Brain pericyte (primary cell): ENCODE measurements at regions not wholly inside any gene's neighbourhood (a gene's known extent, or its start where the extent isn't known, plus 50 kb on each side); places are given as distances from the start of the nearest gene placed in this dataset.
A peak's percentile ranks its signal among the peaks of the same experiment; 100 is the strongest.

ENCODE experiments used
- DNase-seq: peaks from one replicate; pipeline ENCODE4 v3.0.0-alpha.2; 2012; ENCODE audit warnings: low read depth, low spot score

DNA sequence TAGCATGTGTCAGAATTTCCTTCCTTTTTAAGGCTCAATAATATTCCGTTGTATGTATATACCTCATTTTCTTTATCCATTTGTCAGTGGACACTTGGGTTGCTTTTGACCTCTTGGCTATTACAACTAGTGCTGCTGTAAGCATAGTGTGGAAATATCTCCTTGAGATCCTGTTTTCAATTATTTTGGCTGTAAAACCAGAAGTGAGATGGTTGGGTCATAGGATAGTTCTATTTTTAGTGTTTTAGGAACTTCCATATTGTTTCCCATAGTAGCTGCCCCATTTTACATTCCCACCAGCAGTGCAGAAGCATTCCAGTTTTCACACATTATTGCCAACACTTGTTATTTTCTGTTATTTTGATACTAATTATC lies 70.4 kb upstream of the C15orf39 start:
- no peak for DNase-seq

DNA sequence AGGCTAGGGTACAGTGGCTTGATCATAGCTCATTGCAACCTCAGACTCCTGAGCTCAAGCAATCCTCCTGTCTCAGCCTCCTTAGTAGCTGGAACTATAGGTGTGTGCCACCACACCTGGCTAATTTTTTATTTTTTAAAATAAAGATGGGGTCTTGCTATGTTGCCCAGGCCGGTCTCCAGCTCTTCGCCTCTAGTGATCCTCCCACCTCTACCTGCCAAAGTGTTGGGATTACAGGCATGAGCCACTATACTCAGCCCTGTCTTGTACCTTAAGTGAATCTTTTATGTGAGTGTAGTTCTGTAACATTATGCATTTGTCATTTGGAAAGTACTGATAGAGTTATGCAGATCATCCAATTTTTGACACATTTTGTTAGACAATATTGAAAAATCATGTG lies 66.9 kb upstream of the C15orf39 start:
- no peak for DNase-seq

DNA sequence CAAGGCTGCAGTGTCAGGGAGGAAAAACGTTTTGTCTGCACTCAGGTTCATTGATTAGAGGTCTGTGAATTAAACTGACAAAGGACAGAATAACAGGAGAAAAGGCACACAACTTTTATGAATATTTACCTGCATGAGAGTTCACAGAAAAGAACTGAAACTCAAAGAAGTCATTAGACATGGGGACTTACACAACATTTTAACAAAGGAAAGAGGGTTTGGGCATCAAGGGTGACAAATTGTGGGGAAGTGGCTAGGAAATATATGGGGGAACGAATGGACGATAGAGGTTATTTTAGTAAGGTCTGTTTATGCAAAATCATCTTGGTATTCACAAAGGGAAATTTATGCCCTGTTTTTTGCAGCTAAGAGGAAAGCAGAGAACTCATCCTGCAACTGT lies 65.6 kb upstream of the C15orf39 start:
- DNase-seq: no peak

DNA sequence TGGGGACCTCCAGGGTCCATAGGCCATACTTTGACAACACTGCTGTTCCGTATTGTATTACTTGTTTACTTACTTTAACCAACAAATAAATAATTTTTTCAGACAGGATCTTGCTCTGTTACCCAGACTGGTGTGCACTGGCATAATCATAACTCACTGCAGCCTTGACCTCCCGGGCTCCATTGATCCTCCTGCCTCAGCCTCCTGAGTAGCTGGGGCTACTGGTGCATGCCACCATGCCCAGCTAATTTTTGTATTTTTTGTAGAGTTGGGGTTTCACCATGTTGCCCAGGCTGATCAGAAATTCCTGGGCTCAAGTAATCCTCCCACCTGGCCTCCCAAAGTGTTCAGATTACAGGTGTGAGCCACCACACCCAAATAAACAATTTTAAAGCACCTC lies 64.9 kb upstream of the C15orf39 start:
- no peak for DNase-seq

DNA sequence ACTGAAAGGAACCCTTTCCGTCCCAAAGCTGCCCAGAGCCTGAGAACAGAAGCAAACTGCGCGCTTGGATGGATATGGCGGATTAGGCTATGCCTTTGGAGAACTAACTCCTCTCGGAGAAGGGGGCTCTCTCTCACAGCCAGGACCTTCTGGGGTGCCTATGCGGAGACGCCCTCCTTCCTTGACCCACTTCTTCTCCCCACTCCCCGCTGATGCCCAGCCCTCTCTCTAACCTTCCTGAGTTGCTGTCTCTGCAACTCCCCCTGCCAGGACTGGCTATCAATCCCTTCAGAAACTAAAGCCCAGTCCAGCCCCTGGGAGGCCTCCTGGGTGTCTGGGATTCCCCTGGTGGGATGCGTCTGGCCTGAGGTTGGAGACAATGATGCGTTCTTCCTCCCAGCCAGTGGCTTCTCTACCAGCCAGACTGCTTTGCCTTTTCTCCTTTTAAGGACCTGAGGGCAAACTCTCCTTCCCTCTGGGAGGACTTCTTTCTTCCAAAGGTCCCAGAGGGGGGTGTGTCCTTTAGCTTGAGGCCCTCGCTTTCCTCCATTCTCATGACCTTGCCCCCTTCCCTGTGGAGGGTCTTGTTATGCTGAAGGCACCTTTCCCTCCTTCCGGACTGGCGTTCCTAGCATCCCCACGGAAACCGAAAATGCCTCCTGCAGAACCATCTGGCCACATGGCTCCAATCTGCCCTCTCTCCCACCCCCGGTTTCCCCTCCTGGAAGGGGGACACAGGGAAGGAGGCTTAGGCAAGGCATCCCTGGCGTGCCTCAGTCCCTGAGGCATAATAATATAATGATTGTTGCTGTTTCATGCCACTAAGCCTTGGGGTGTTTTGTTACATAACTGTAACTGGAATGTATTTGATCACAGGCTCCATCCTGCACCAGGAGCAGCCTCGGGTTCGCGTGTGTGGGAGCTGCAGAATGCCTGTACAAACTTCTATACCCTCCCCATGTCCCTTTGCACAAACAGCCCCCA lies 63.4 kb upstream of the C15orf39 start:
- peak; percentile 93 for DNase-seq

DNA sequence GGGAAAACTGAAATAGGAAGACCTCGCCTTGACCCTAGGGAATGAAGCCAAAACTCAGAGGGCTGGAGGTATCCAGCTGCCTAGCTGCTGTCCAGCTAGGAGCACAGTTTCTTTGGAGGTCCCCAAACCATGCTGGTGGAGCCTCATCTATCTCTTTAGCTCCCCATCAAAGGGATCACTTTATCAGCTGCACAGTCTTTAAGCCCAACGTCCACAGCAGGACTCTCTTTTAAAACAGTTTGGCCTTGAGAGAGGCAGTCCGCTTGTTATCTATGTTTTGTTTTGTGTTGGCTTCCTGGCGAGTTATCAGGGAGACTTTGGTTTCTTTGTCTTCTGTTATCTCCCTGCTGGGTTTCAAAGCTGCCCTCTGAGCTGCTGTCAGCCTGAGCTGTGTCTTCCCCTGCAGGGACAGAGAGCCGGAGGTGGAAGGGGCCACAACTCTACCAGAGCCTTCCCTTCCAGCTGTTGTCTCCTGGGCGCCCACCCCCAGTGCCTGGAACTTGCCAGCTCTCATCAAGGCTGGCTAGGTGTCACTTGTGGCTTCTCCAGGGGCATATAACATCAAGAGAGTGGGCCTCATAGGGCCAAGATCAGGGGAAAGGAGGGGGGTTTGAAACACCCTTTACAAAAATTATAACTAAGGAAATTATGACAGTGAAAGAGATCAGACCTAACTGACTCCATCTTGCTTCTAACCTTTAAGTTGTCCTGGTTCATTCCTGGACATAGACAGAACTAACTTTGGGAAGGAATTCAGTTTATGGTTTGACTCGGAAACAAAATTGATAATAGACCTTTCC lies 61.4 kb upstream of the C15orf39 start:
- no peak for DNase-seq

DNA sequence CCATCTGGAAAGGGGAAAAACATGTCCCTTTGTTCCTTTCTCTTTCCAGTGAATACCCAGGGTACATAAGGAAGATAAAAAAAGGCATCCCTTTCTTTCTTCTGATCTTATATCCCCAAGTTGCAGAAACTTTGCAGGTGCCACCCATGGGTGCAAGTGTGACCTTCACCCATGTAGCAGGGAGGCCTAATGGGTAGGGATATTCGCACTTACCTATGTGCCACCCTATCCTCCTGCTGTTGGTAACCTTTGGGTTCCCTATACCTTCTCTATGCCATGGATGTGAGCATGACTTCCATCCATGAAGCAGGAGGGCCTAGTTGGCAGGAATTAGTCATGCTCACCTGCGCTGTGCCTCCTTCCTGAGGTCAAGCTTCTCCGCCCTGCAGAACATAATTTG lies 59.2 kb upstream of the C15orf39 start:
- DNase-seq: no peak

DNA sequence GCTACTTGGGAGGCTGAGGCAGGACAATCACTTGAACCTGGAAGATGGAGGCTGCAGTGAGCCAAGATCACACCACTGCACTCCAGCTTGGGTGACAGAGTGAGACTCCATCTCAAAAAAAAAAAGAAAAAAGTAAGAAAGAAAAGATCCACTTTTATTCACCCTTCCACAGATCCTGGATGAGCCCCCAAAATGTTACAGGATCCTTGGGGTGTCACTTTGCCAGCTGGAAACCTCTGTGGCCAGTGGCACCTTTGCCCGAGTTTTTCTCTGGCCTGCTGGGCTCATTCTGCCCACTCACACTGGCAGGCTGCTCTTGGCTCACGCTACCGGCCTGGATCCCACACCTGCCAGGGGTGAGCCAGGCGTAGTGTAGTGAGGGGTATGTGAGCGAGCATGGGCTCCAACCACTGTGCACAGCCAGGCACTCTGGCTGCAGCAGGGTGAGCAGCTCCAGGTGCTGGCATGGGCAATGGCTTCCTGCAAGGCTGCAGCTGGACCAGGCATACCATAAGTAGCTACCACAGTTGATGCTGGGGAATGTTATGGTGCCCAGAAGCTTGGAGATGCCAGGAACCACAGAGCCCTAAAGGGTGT lies 57.8 kb upstream of the C15orf39 start:
- DNase-seq: no peak

DNA sequence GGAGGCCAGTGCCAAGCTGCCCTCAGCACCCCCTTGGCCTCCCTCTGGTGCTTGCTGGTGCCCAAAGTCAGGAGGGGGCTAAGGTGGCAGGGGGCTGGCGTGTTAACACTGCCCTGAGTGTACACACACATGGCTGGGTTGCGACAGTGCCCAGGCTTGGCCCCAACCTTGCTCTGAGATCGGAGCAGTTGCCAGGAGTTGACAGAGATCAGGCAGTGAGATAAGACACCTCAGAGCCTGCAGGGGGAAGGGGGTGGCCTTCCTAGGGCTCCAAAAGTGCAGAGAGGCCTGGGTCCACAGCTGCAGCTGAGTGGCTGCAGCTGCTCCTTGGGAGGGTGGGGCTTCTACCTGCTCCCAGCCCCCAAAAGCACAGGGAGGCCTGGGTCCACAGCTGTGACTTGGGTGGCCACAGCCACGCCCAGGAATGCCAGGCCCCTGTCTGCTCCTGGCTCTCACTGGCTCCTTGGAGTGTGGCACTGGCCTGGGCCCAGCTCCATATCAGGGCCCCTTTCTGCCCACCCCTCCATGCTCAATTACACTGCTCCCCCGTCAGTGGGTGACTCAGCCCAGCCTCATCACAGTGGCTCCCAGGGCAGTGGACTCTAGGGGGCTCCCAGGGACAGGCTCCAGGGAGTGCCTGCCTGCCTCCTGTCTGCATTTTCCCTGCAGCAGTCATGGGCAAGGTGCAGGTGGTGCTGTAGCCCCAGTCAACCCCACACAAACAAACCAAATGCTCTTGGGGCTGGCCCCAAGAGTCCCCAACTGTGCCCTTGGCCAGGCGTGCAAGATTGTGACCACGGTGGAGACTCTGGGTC lies 56.4 kb upstream of the C15orf39 start:
- DNase-seq: no peak

DNA sequence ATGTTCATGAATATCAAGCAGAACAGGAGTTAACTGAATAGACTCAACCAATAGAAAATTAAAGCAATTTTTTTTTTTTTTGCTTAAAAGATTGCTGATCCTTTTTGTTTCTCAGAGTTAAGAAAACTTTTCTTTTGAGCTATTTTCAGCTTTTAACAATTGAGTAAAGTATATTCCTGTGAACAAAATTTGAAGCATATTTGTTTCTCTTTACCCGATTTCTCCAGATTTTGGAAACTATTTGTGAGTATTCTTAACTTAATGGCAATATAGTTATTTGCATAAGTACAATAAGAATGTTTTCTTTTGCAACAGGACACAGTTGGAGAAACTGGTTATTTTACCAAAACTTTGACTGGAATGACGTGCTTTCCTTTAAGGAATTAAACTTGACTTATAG lies 53.4 kb upstream of the C15orf39 start:
- no peak for DNase-seq

DNA sequence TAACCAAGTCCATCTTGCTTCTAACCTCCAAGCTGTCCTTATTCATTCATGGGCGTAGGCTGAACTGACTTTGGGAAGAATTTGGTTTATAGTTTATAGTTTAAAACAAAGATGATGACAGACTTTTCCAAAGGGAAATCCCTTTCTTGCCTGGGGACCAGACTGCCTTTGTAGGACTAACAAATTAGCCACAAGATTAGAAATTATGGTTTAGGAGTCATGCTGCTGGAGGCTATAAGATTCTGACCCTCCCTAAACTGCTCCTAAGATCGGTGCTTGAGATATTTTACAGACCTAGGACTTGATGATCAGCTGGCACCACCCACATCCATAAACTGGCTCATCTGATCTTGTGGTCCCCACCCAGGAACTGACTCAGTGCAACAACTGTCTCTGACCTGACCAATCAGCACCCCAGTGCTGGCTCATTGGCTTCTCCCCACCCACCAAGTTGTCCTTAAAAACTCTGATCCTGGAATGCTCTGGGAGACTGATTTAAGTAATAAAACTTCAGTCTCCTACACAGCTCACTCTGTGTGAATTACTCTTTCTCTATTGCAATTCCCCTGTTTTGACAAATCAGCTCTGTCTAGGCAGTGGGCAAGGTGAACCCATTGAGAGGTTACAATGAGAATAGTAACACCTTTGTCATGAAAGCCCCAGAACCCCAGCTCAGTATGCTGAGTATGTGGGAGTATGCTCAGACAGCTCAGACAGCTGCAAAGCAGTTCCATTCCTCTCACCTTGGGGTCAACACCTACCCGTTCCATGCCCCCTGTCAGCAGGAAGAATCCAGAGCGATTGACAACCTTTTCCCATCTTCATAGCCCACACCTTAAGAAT lies 51.6 kb upstream of the C15orf39 start:
- no peak for DNase-seq

DNA sequence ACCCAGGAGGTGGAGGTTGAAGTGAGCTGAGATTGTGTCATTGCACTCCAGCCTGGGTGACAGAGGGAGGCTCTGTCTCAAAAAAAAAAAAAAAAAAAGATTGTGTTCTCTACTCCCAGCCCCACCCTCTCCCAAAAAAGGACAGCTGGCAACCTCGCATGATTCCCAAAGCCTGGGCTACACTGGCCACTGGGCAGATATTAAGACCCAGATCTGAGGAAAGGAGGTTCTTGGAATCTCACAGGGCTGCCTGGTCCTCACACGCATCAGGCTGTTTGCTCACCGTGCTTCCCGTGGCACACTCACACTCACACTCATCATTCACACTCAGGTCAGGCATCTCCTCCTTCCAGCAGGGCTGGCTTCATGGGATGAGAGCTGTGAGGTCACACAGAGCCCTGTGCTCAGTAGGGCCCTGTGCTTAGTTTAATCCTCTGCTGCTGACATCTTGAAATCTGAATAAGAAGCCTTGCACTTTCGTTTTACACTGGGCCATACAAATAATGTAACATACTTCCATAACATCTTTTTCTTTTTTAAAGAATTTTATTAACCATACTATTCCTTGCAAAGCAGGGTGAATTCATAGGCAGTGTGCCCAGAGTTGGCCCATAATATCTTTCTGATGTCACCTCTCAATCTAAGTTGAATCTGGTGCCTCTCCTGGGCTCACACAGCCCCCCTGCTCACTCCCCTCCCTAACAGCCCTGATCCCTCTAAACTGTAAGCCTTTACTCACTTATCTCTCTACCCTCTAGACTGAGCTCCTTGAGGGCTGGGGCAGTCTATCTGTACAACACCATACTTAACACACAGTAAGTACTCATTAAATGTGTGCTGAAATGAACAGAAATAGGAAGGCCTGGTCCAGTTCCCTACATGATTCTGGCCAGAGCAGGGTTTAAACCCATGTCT lies 50.2 kb upstream of the C15orf39 start:
- DNase-seq: no peak
